Inflammatory macrophage treated with lipopolysaccharide for 1 hour (primary cell): ENCODE measurements at regions not wholly inside any gene's neighbourhood (a gene's known extent, or its start where the extent isn't known, plus 50 kb on each side); places are given as distances from the start of the nearest gene placed in this dataset.

Experiments
- DNase-seq, 2 donors: peaks; one replicate each; pipeline ENCODE4 v3.0.0-alpha.2; 2020 to 2022

- DNase-seq: no peak
Measured at GRCh38 chr18:78562531-78562961, 417.1 kb upstream of the SALL3 start.

- DNase-seq: no peak
Measured at GRCh38 chr18:78563110-78563509, 416.5 kb upstream of the SALL3 start.

GRCh38 chr18:78564030-78564429, 415.6 kb upstream of the SALL3 start:
- no peak for DNase-seq

GRCh38 chr18:78564518-78564917, 415.1 kb upstream of the SALL3 start:
- no peak for DNase-seq

- no peak for DNase-seq
Measured at GRCh38 chr18:78565240-78565639, 414.4 kb upstream of the SALL3 start.

GRCh38 chr18:78566065-78566464, 413.6 kb upstream of the SALL3 start:
- no peak for DNase-seq

- DNase-seq: no peak
Measured at GRCh38 chr18:78566720-78567119, 412.9 kb upstream of the SALL3 start.

GRCh38 chr18:78571063-78571785, 408.4 kb upstream of the SALL3 start:
- no peak for DNase-seq

GRCh38 chr18:78571831-78572347, 407.7 kb upstream of the SALL3 start:
- no peak for DNase-seq

- no peak for DNase-seq
Measured at GRCh38 chr18:78573773-78574172, 405.8 kb upstream of the SALL3 start.

- DNase-seq: no peak
Measured at GRCh38 chr18:78576967-78577366, 402.7 kb upstream of the SALL3 start.

GRCh38 chr18:78579449-78579848, 400.2 kb upstream of the SALL3 start:
- DNase-seq: no peak

- no peak for DNase-seq
Measured at GRCh38 chr18:78579854-78580577, 399.6 kb upstream of the SALL3 start.

- no peak for DNase-seq
Measured at GRCh38 chr18:78580835-78581339, 398.7 kb upstream of the SALL3 start.

GRCh38 chr18:78582181-78582709, 397.4 kb upstream of the SALL3 start:
- no peak for DNase-seq

- peak; percentile 22 to 58 for DNase-seq
Measured at GRCh38 chr18:78582898-78583738, 396.5 kb upstream of the SALL3 start.

GRCh38 chr18:78583739-78584458, 395.7 kb upstream of the SALL3 start:
- no peak for DNase-seq

GRCh38 chr18:78584459-78585022, 395.1 kb upstream of the SALL3 start:
- DNase-seq: no peak

GRCh38 chr18:78586586-78586985, 393.0 kb upstream of the SALL3 start:
- no peak for DNase-seq

- no peak for DNase-seq
Measured at GRCh38 chr18:78587096-78587495, 392.5 kb upstream of the SALL3 start.
